ENCODE measurements at regions not wholly inside any gene's neighbourhood (a gene's known extent, or its start where the extent isn't known, plus 50 kb on each side); places are given as distances from the start of the nearest gene placed in this dataset.

- Histone ChIP-seq H3K27me3 (ENCODE audit: control insufficient read depth in 2 of 2, insufficient read depth in 2 of 2, low read length in 2 of 2) (no peaks in the 10 kb centered on the region), H3K9me3 (replicated peaks; ENCODE audit: control insufficient read depth, insufficient read depth, low read depth, low read length) (no peaks in the 10 kb centered on the region), H3K9me1 (ENCODE audit: control insufficient read depth, insufficient read depth, low read length) (no peaks in the 10 kb centered on the region), H3K9ac (ENCODE audit: insufficient read depth in 1 of 2, low read depth in 2 of 2, low read length in 2 of 2) (no peak overlapping the region), H2AFZ (ENCODE audit: low read depth, low read length) (no peak overlapping the region), H3K36me3 (ENCODE audit: control insufficient read depth, insufficient read depth, low read length) (no peaks in the 10 kb centered on the region), H4K20me1 (replicated peaks; ENCODE audit: control insufficient read depth, insufficient read depth, low read length) (no peaks in the 10 kb centered on the region), H3K4me3 (no peak overlapping the region), H3K4me1 (replicated peaks in 1 of 2; ENCODE audit: control insufficient read depth in 2 of 2, insufficient read depth in 2 of 2, low read length in 2 of 2) (no peaks in the 10 kb centered on the region), H3K4me2 (ENCODE audit: insufficient read depth, low read length) (no peak overlapping the region), H3K79me2 (ENCODE audit: control insufficient read depth, insufficient read depth, low read length) (no peaks in the 10 kb centered on the region), H3K27ac (ENCODE audit: extremely low read depth, low read depth, low read length) (no peak overlapping the region)
- ChIA-PET CTCF (ENCODE audit: low intra/inter-chr PET ratio) (no interaction called here), POLR2A (no interaction called here)
- ATAC-seq (no peak), DNase-seq (ENCODE audit: extremely low read depth in 1 of 4, low spot score in 3 of 4) (no peak), FAIRE-seq (no peak)
- WGBS (ENCODE audit: insufficient coverage, low coverage, missing lambda C conversion rate): 0% methylated on average over 6 of the region's 6 CpGs
- no TSS peak for BruUV-seq (replicated peaks)
- intact Hi-C loops (cut with micrococcal nuclease) (no loop called here), in situ Hi-C loops (cut with MboI) (no loop called here)
- TF ChIP-seq SRF (CRISPR knock-in tag; IDR thresholded peaks at IDR 0.05) (no peak), TARDBP (IDR thresholded peaks at IDR 0.05) (no peak), STAT6 (CRISPR knock-in tag; IDR thresholded peaks at IDR 0.05) (no peak), STAT5B (CRISPR knock-in tag; IDR thresholded peaks at IDR 0.05) (no peak), CHD1 (IDR thresholded peaks at IDR 0.05; ENCODE audit: low read length) (no peak), TGIF2 (CRISPR knock-in tag; IDR thresholded peaks at IDR 0.05) (no peak), KDM4B (IDR thresholded peaks at IDR 0.05; ENCODE audit: borderline replicate concordance in 2 of 2, low read depth in 1 of 2) (no peak), SMAD3 (CRISPR knock-in tag; conservative IDR thresholded peaks at IDR 0.05) (no peak), ZSCAN32 (CRISPR knock-in tag; IDR thresholded peaks at IDR 0.05) (no peak), DIDO1 (tag; IDR thresholded peaks at IDR 0.05; ENCODE audit: low read depth) (no peak), PHB (CRISPR knock-in tag; IDR thresholded peaks at IDR 0.05) (no peak)
- TF ChIP-seq, protein P1, sequence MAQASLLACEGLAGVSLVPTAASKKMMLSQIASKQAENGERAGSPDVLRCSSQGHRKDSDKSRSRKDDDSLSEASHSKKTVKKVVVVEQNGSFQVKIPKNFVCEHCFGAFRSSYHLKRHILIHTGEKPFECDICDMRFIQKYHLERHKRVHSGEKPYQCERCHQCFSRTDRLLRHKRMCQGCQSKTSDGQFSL (CRISPR knock-in tag; IDR thresholded peaks at IDR 0.05): no peak
- TF ChIP-seq, protein P1 (tag; IDR thresholded peaks at IDR 0.05): no peak
- TF ChIP-seq, protein P2, sequence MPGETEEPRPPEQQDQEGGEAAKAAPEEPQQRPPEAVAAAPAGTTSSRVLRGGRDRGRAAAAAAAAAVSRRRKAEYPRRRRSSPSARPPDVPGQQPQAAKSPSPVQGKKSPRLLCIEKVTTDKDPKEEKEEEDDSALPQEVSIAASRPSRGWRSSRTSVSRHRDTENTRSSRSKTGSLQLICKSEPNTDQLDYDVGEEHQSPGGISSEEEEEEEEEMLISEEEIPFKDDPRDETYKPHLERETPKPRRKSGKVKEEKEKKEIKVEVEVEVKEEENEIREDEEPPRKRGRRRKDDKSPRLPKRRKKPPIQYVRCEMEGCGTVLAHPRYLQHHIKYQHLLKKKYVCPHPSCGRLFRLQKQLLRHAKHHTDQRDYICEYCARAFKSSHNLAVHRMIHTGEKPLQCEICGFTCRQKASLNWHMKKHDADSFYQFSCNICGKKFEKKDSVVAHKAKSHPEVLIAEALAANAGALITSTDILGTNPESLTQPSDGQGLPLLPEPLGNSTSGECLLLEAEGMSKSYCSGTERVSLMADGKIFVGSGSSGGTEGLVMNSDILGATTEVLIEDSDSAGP (CRISPR knock-in tag; IDR thresholded peaks at IDR 0.05): no peak
Measured at GRCh38 chr10:4372601-4373000, 453.4 kb upstream of the AKR1E2 start.

All from K562 (cell line).